GM13977 (cell line): ENCODE measurements at regions not wholly inside any gene's neighbourhood (a gene's known extent, or its start where the extent isn't known, plus 50 kb on each side); places are given as distances from the start of the nearest gene placed in this dataset.
A peak's percentile ranks its signal among the peaks of the same experiment; 100 is the strongest.

Source experiments
- DNase-seq: peaks from one replicate; pipeline ENCODE4 v3.0.0; 2012; ENCODE audit warnings: low spot score
- CTCF ChIP-seq: IDR thresholded peaks from 2 replicates; pipeline ENCODE4 v1.5.1; 2012; ENCODE audit warnings: mild to moderate bottlenecking, control low read depth; ENCODE audit not compliant: insufficient read depth; ENCODE audit errors: extremely low read depth, missing control alignments
- in situ Hi-C: fragments of 300-500 bp; cut with MboI; formaldehyde crosslinking; loops from one replicate; pipeline ENCODE4 v1.12.0; 2022; ENCODE audit warnings: low sequenced_read_pairs, low pct_unique_long_range_greater_than_20kb, mixed read lengths, inconsistent platforms; ENCODE audit not compliant: unreplicated experiment

GRCh38 chrX:106401965-106402559 is 209.7 kb upstream of the RADX start:
- TF ChIP-seq CTCF: no peak
- in situ Hi-C loops: no loop called here

GRCh38 chrX:106404512-106404911 is 207.3 kb upstream of the RADX start:
- no peak for DNase-seq
- TF ChIP-seq CTCF: no peak
- in situ Hi-C loops: no loop called here

More at GRCh38 chrX:106401965-106402559, 209.7 kb upstream of the RADX start:
- DNase-seq: no peak

- in situ Hi-C loops: no loop called here
- peak; percentile 17 for DNase-seq
- TF ChIP-seq CTCF: peak; percentile 68
These were observed 196.4 kb upstream of the RADX start for GRCh38 chrX:106415276-106415895.

- no peak for TF ChIP-seq CTCF
- in situ Hi-C loops: no loop called here
- no peak for DNase-seq
These were observed 175.1 kb upstream of the RADX start for GRCh38 chrX:106436691-106437090.

GRCh38 chrX:106437407-106437806 is 174.4 kb upstream of the RADX start:
- no peak for TF ChIP-seq CTCF

GRCh38 chrX:106450405-106450804 is 161.4 kb upstream of the RADX start:
- no peak for TF ChIP-seq CTCF
- in situ Hi-C loops: no loop called here

More at GRCh38 chrX:106437407-106437806, 174.4 kb upstream of the RADX start:
- DNase-seq: no peak
- in situ Hi-C loops: no loop called here

More at GRCh38 chrX:106450405-106450804, 161.4 kb upstream of the RADX start:
- no peak for DNase-seq
